HCT116 (cell line): ENCODE measurements at regions not wholly inside any gene's neighbourhood (a gene's known extent, or its start where the extent isn't known, plus 50 kb on each side); places are given as distances from the start of the nearest gene placed in this dataset.

Experiments
- ATAC-seq: fragments of 200-7000 bp; cut with Tn5 transposase; 2 replicates; pipeline ENCODE4 v1.9.1; 2020; ENCODE audit warnings: mild to moderate bottlenecking, moderate library complexity
- BruUV-seq: library from RNA; stranded (reverse); fragments of 400-500 nt; replicated peaks from 2 replicates; lab custom pipeline; 2021; lab: Mats Ljungman, UMichigan
- CTCF ChIA-PET: fragments of 300-600 bp; sonication (Branson Sonifier 250); formaldehyde crosslinking; loops from one replicate; lab custom pipeline; 2021; ENCODE audit warnings: antibody characterized with exemption; lab: Charles Lee
- POLR2A ChIA-PET: fragments of 300-600, 350-600 bp; sonication (Branson Sonifier 250); formaldehyde crosslinking; loops from one replicate; lab custom pipeline; 2021; ENCODE audit warnings: antibody characterized with exemption; lab: Charles Lee
- RAD21 ChIA-PET, 2 experiments: fragments of 300-600 bp; sonication (Branson Sonifier 250); formaldehyde crosslinking; loops; one replicate each; lab custom pipeline; 2023; ENCODE audit warnings: low total read pairs in 2 of 2; ENCODE audit not compliant: uncharacterized antibody in 2 of 2, unreplicated experiment in 2 of 2, low non-redundant PET in 1 of 2; lab: Charles Lee
- DNase-seq: peaks from one replicate; pipeline ENCODE4 v3.0.0-alpha.2; 2010; ENCODE audit warnings: low read depth, low spot score
- H2AFZ ChIP-seq: fragments of 200-600 bp; shearing (Covaris generic), sonication (generic); 2 replicates; pipeline ENCODE4 v1.6.1; 2017; ENCODE audit warnings: low read depth, mixed run types, mixed read lengths, antibody characterized with exemption, low read length; ENCODE audit not compliant: poor library complexity, severe bottlenecking
- H3K27ac ChIP-seq: 2 replicates; pipeline ENCODE4 v1.5.1; 2012; ENCODE audit warnings: low read depth, low read length
- H3K27me3 ChIP-seq: fragments of 200-600 bp; sonication (generic); 2 replicates; pipeline ENCODE4 v1.6.1; 2016; ENCODE audit warnings: mixed run types, low read length, mixed read lengths; ENCODE audit not compliant: insufficient read depth
- H3K36me3 ChIP-seq, 2 experiments: fragments of 200-500 bp in 1 of 2; fragments of 200-600 bp in 1 of 2; sonication (Bioruptor generic) in 1 of 2; sonication (generic) in 1 of 2; 2 replicates each; pipeline versions ENCODE4 v1.5.1 to v1.6.1; 2014 to 2016; ENCODE audit warnings: low read length in 2 of 2, inconsistent platforms in 1 of 2, mixed read lengths in 1 of 2, mixed run types in 1 of 2; ENCODE audit not compliant: insufficient read depth in 2 of 2, control insufficient read depth in 1 of 2
- H3K4me1 ChIP-seq, 2 experiments: fragments of 200-600 bp in 1 of 2; sonication (generic) in 1 of 2; 2 replicates each; pipeline versions ENCODE4 v1.5.1 to v1.6.1; 2012 to 2017; ENCODE audit warnings: low read length in 2 of 2, inconsistent platforms in 1 of 2, mild to moderate bottlenecking in 1 of 2, mixed read lengths in 1 of 2, mixed run types in 1 of 2, moderate library complexity in 1 of 2; ENCODE audit not compliant: insufficient read depth in 2 of 2, control insufficient read depth in 1 of 2
- H3K4me2 ChIP-seq: fragments of 200-600 bp; sonication (generic); 2 replicates; pipeline ENCODE4 v1.6.1; 2017; ENCODE audit warnings: mixed run types, low read length, mixed read lengths
- H3K4me3 ChIP-seq, 2 experiments: fragments of 200-600 bp in 1 of 2; sonication (generic) in 1 of 2; replicated peaks in 1 of 2; 2 replicates each; pipeline ENCODE4 v1.5.1; 2011 to 2016; ENCODE audit warnings: low read length in 2 of 2, control low read depth in 1 of 2, low read depth in 1 of 2, mild to moderate bottlenecking in 1 of 2, mixed read lengths in 1 of 2, mixed run types in 1 of 2
- H3K79me2 ChIP-seq: fragments of 200-600 bp; sonication (generic); 2 replicates; pipeline ENCODE4 v1.6.1; 2017; ENCODE audit warnings: mild to moderate bottlenecking, mixed run types, low read length, moderate library complexity, mixed read lengths; ENCODE audit not compliant: insufficient read depth
- H3K9ac ChIP-seq: fragments of 200-600 bp; sonication (generic); 2 replicates; pipeline ENCODE4 v1.6.1; 2016; ENCODE audit warnings: low read length, mixed read lengths
- H3K9me2 ChIP-seq: fragments of 200-600 bp; sonication (generic), shearing (Covaris generic); 2 replicates; pipeline ENCODE4 v1.6.1; 2017; ENCODE audit warnings: mixed run types, mild to moderate bottlenecking, moderate library complexity; ENCODE audit not compliant: insufficient read depth
- H3K9me3 ChIP-seq, 2 experiments: fragments of 200-500 bp in 1 of 2; fragments of 200-600 bp in 1 of 2; sonication (Bioruptor generic) in 1 of 2; sonication (generic) in 1 of 2; 2 replicates each; pipeline ENCODE4 v1.6.1; 2014 to 2017; ENCODE audit warnings: low read length in 2 of 2, mixed read lengths in 2 of 2, inconsistent platforms in 1 of 2, low read depth in 1 of 2, mild to moderate bottlenecking in 1 of 2, mixed run types in 1 of 2, moderate library complexity in 1 of 2; ENCODE audit not compliant: control insufficient read depth in 1 of 2, insufficient read depth in 1 of 2
- H4K20me1 ChIP-seq: fragments of 200-600 bp; sonication (generic), shearing (Covaris generic); 2 replicates; pipeline ENCODE4 v1.6.1; 2017; ENCODE audit warnings: mixed run types, mild to moderate bottlenecking, moderate library complexity; ENCODE audit not compliant: insufficient read depth
- CBX3 ChIP-seq: IDR thresholded peaks from 2 replicates; pipeline ENCODE4 v1.6.1; 2012; ENCODE audit warnings: low read depth
- CEBPB ChIP-seq: IDR thresholded peaks from 2 replicates; pipeline ENCODE4 v1.6.1; 2012; ENCODE audit warnings: low read depth
- EGR1 ChIP-seq: IDR thresholded peaks from 2 replicates; pipeline ENCODE4 v1.6.1; 2012; ENCODE audit warnings: low read depth
- ELF1 ChIP-seq: IDR thresholded peaks from 2 replicates; pipeline ENCODE4 v1.6.1; 2012; ENCODE audit warnings: low read depth, borderline replicate concordance
- EZH2phosphoT487 ChIP-seq: fragments of 200-600 bp; IDR thresholded peaks from 2 replicates; pipeline ENCODE4 v1.6.1; 2018; ENCODE audit warnings: antibody characterized with exemption, borderline replicate concordance
- FOSL1 ChIP-seq: IDR thresholded peaks from 2 replicates; pipeline ENCODE4 v1.6.1; 2012; ENCODE audit warnings: low read depth
- JUND ChIP-seq: IDR thresholded peaks from 2 replicates; pipeline ENCODE4 v1.6.1; 2012
- POLR2AphosphoS5 ChIP-seq: IDR thresholded peaks from 2 replicates; pipeline ENCODE4 v1.6.1; 2011; ENCODE audit warnings: mild to moderate bottlenecking, low read depth, low read length, moderate library complexity
- RAD21 ChIP-seq: IDR thresholded peaks from 2 replicates; pipeline ENCODE4 v1.6.1; 2012; ENCODE audit warnings: low read depth, mild to moderate bottlenecking
- SIN3A ChIP-seq: IDR thresholded peaks from 2 replicates; pipeline ENCODE4 v1.6.1; 2012; ENCODE audit warnings: low read depth
- SP1 ChIP-seq: IDR thresholded peaks from 2 replicates; pipeline ENCODE4 v1.6.1; 2012; ENCODE audit warnings: low read depth
- SRF ChIP-seq: IDR thresholded peaks from 2 replicates; pipeline ENCODE4 v1.6.1; 2012; ENCODE audit warnings: low read depth
- TCF7L2 ChIP-seq: IDR thresholded peaks from 2 replicates; pipeline ENCODE4 v1.7.0; 2011; ENCODE audit warnings: borderline replicate concordance, inconsistent platforms; ENCODE audit not compliant: insufficient read depth, insufficient read length; ENCODE audit errors: extremely low read depth
- ZFX ChIP-seq: fragments of 450-650 bp; IDR thresholded peaks from 2 replicates; pipeline ENCODE4 v1.6.1; 2017
- ZNF274 ChIP-seq: fragments of 200-500 bp; sonication (Bioruptor generic); IDR thresholded peaks from 2 replicates; pipeline ENCODE4 v1.6.1; 2014; ENCODE audit warnings: mild to moderate bottlenecking, low read depth, low read length, inconsistent platforms
- intact Hi-C: fragments of 100-400 bp; cut with micrococcal nuclease; formaldehyde crosslinking; loops from 2 replicates; pipeline ENCODE4 v1.10.0; 2022
- TF ChIP-seq, protein P1 (sequence below): IDR thresholded peaks from 2 replicates; pipeline ENCODE4 v1.6.1; 2012
- TF ChIP-seq, protein P2 (sequence below): IDR thresholded peaks from 2 replicates; pipeline ENCODE4 v1.6.1; 2012
- TF ChIP-seq, protein P3 (sequence below): IDR thresholded peaks from 2 replicates; pipeline ENCODE4 v1.6.1; 2011; ENCODE audit warnings: mild to moderate bottlenecking, low read length, moderate library complexity; ENCODE audit not compliant: insufficient replicate concordance; ENCODE audit errors: extremely low read depth

DNA sequence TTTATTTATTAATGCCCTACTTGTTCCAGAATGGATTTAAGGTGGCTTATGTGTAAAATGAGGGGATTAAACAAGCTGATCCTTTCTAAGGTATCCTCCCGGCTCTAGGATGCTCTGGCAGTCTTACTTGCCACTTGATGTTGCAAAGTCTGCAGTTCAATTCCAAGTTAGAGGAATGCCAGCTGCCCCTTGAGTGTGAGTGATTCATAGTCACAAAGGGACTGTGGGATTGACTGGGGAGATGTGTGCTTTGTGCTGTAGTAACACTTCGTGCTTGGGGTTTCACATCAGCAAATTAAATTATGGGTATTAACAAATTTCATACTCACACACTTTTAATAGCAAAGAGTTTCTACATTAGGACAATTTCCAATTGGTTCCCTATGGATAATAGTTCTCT is 550.8 kb upstream of the CADM1 start:
- peaks cover 6% of the 10 kb centered on the region; the same call in 1 of the 2 replicates for H3K27me3 ChIP-seq

More for the DNA sequence above, 550.8 kb upstream of the CADM1 start:
- ChIA-PET POLR2A (no interaction called here), CTCF (no interaction called here), RAD21 (no interaction called here)
- H3K9me3 ChIP-seq: no peaks in the 10 kb centered on the region
- H3K9me2 ChIP-seq: no peaks in the 10 kb centered on the region
- no peak overlapping the region for H3K4me2 ChIP-seq
- H3K36me3 ChIP-seq: no peaks in the 10 kb centered on the region
- TF ChIP-seq, protein P1, sequence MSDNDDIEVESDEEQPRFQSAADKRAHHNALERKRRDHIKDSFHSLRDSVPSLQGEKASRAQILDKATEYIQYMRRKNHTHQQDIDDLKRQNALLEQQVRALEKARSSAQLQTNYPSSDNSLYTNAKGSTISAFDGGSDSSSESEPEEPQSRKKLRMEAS: no peak
- TF ChIP-seq SIN3A: no peak
- no peak for TF ChIP-seq RAD21
- TF ChIP-seq EGR1: no peak
- no peak for TF ChIP-seq EZH2phosphoT487
- TF ChIP-seq, protein P2, sequence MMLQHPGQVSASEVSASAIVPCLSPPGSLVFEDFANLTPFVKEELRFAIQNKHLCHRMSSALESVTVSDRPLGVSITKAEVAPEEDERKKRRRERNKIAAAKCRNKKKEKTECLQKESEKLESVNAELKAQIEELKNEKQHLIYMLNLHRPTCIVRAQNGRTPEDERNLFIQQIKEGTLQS: no peak
- TF ChIP-seq SP1: no peak
- no peak for TF ChIP-seq SRF
- TF ChIP-seq TCF7L2: no peak
- TF ChIP-seq ZFX: no peak
- TF ChIP-seq, protein P3, sequence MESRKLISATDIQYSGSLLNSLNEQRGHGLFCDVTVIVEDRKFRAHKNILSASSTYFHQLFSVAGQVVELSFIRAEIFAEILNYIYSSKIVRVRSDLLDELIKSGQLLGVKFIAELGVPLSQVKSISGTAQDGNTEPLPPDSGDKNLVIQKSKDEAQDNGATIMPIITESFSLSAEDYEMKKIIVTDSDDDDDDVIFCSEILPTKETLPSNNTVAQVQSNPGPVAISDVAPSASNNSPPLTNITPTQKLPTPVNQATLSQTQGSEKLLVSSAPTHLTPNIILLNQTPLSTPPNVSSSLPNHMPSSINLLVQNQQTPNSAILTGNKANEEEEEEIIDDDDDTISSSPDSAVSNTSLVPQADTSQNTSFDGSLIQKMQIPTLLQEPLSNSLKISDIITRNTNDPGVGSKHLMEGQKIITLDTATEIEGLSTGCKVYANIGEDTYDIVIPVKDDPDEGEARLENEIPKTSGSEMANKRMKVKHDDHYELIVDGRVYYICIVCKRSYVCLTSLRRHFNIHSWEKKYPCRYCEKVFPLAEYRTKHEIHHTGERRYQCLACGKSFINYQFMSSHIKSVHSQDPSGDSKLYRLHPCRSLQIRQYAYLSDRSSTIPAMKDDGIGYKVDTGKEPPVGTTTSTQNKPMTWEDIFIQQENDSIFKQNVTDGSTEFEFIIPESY: no peak
- no peak for TF ChIP-seq ZNF274
- no peak for TF ChIP-seq JUND
- no peak for TF ChIP-seq CBX3
- no peak for TF ChIP-seq POLR2AphosphoS5
- no peak for TF ChIP-seq FOSL1
- TF ChIP-seq CEBPB: no peak
- TF ChIP-seq ELF1: no peak
- no peak overlapping the region for H2AFZ ChIP-seq
- H4K20me1 ChIP-seq: no peaks in the 10 kb centered on the region
- BruUV-seq: no TSS peak
- intact Hi-C loops: no loop called here
- ATAC-seq (no peak), DNase-seq (no peak)
- H3K79me2 ChIP-seq: no peaks in the 10 kb centered on the region
- H3K4me3 ChIP-seq: no peak overlapping the region
- H3K9ac ChIP-seq: no peak overlapping the region
- H3K27ac ChIP-seq: no peak overlapping the region
- no peaks in the 10 kb centered on the region for H3K4me1 ChIP-seq
